Panc1 (cell line): ENCODE measurements at regions not wholly inside any gene's neighbourhood (a gene's known extent, or its start where the extent isn't known, plus 50 kb on each side); places are given as distances from the start of the nearest gene placed in this dataset.

ENCODE experiments used
- ATAC-seq: fragments of 200-7000 bp; cut with Tn5 transposase; 2 replicates; pipeline ENCODE4 v1.9.1; 2020; ENCODE audit warnings: mild to moderate bottlenecking, moderate library complexity
- BruUV-seq: library from RNA; stranded (reverse); fragments of 400-500 nt; replicated peaks from 2 replicates; lab custom pipeline; 2021; lab: Mats Ljungman, UMichigan
- CTCF ChIA-PET: fragments of 300-600 bp; sonication (Branson Sonifier 250); formaldehyde crosslinking; loops from one replicate; lab custom pipeline; 2022; ENCODE audit warnings: antibody characterized with exemption; lab: Charles Lee
- POLR2A ChIA-PET: fragments of 300-600 bp; sonication (Branson Sonifier 250); formaldehyde crosslinking; loops from one replicate; lab custom pipeline; 2022; ENCODE audit warnings: antibody characterized with exemption; lab: Charles Lee
- DNase-seq: peaks from one replicate; pipeline ENCODE4 v3.0.0-alpha.2; 2010; ENCODE audit warnings: low read depth, low spot score
- H3K27ac ChIP-seq: 2 replicates; pipeline ENCODE4 v1.5.1; 2011; ENCODE audit warnings: mild to moderate bottlenecking, low read length, inconsistent platforms
- H3K27me3 ChIP-seq: fragments of 200-500 bp; sonication (Bioruptor generic); 2 replicates; pipeline ENCODE4 v1.6.0; 2014; ENCODE audit warnings: low read length, inconsistent platforms; ENCODE audit not compliant: control insufficient read depth, insufficient read depth
- H3K36me3 ChIP-seq: fragments of 200-500 bp; sonication (Bioruptor generic); 2 replicates; pipeline ENCODE4 v1.5.1; 2014; ENCODE audit warnings: inconsistent platforms, mild to moderate bottlenecking, low read length, moderate library complexity; ENCODE audit not compliant: control insufficient read depth, insufficient read depth
- H3K4me1 ChIP-seq: 2 replicates; pipeline ENCODE4 v1.5.1; 2011; ENCODE audit warnings: inconsistent platforms, mild to moderate bottlenecking, low read length, moderate library complexity; ENCODE audit not compliant: control insufficient read depth, insufficient read depth
- H3K4me3 ChIP-seq, 2 experiments: 2 replicates each; pipeline ENCODE4 v1.5.1; 2011 to 2012; ENCODE audit warnings: low read depth in 2 of 2, low read length in 2 of 2, mild to moderate bottlenecking in 2 of 2, inconsistent platforms in 1 of 2, moderate library complexity in 1 of 2
- H3K9me3 ChIP-seq: fragments of 200-500 bp; sonication (Bioruptor generic); 2 replicates; pipeline ENCODE4 v1.5.1; 2014; ENCODE audit warnings: low read depth, mild to moderate bottlenecking, inconsistent platforms, low read length, moderate library complexity; ENCODE audit not compliant: control insufficient read depth, insufficient read depth
- CTCF ChIP-seq: fragments of 450-650 bp; IDR thresholded peaks from 2 replicates; pipeline ENCODE4 v1.5.1; 2017; ENCODE audit warnings: mild to moderate bottlenecking
- POLR2AphosphoS5 ChIP-seq: IDR thresholded peaks from 2 replicates; pipeline ENCODE4 v1.6.1; 2012; ENCODE audit warnings: mild to moderate bottlenecking, low read depth, low read length, moderate library complexity
- SIN3A ChIP-seq: IDR thresholded peaks from 2 replicates; pipeline ENCODE4 v1.6.1; 2012; ENCODE audit warnings: low read depth, mild to moderate bottlenecking, low read length, moderate library complexity, borderline replicate concordance; ENCODE audit not compliant: insufficient read depth
- TCF7L2 ChIP-seq: IDR thresholded peaks from 2 replicates; pipeline ENCODE4 v1.6.1; 2011; ENCODE audit warnings: mild to moderate bottlenecking, low read depth, low read length, inconsistent platforms
- in situ Hi-C: cut with HindIII; loops from 2 replicates; pipeline ENCODE4 v1.10.0; 2016; ENCODE audit warnings: low sequenced_read_pairs, low pct_unique_long_range_greater_than_20kb
- intact Hi-C: fragments of 100-400 bp; cut with micrococcal nuclease; formaldehyde crosslinking; loops from one replicate; pipeline ENCODE4 v1.10.0; 2022; ENCODE audit not compliant: unreplicated experiment
- TF ChIP-seq, protein P1 (sequence below), 2 experiments: IDR thresholded peaks; 2 replicates each; pipeline ENCODE4 v1.6.1; 2011 to 2012; ENCODE audit warnings: low read depth in 2 of 2, control low read depth in 1 of 2, low read length in 1 of 2, mild to moderate bottlenecking in 1 of 2, moderate library complexity in 1 of 2; ENCODE audit not compliant: insufficient read depth in 1 of 2

GRCh38 chr4:124017185-124017785 is 620.7 kb downstream of the SPRY1 start:
- no TSS peak for BruUV-seq
- DNase-seq, result no peak
- in situ Hi-C loops, result no loop called here
- Histone ChIP-seq H3K27me3 (no peaks in the 10 kb centered on the region), H3K9me3 (no peaks in the 10 kb centered on the region), H3K4me3 (no peak overlapping the region), H3K36me3 (no peaks in the 10 kb centered on the region), H3K27ac (no peak overlapping the region), H3K4me1 (no peaks in the 10 kb centered on the region)
- ChIA-PET POLR2A (interaction anchor here (0.7 kb wide), 1 partner anchor 503 kb away, joined by 11 read pairs; no protein-coding TSS in a partner anchor), CTCF (no interaction called here)
- intact Hi-C loops, result no loop called here
- no peak for ATAC-seq
- TF ChIP-seq CTCF (no peak), POLR2AphosphoS5 (no peak), SIN3A (no peak), TCF7L2 (no peak)
- TF ChIP-seq, protein P1, sequence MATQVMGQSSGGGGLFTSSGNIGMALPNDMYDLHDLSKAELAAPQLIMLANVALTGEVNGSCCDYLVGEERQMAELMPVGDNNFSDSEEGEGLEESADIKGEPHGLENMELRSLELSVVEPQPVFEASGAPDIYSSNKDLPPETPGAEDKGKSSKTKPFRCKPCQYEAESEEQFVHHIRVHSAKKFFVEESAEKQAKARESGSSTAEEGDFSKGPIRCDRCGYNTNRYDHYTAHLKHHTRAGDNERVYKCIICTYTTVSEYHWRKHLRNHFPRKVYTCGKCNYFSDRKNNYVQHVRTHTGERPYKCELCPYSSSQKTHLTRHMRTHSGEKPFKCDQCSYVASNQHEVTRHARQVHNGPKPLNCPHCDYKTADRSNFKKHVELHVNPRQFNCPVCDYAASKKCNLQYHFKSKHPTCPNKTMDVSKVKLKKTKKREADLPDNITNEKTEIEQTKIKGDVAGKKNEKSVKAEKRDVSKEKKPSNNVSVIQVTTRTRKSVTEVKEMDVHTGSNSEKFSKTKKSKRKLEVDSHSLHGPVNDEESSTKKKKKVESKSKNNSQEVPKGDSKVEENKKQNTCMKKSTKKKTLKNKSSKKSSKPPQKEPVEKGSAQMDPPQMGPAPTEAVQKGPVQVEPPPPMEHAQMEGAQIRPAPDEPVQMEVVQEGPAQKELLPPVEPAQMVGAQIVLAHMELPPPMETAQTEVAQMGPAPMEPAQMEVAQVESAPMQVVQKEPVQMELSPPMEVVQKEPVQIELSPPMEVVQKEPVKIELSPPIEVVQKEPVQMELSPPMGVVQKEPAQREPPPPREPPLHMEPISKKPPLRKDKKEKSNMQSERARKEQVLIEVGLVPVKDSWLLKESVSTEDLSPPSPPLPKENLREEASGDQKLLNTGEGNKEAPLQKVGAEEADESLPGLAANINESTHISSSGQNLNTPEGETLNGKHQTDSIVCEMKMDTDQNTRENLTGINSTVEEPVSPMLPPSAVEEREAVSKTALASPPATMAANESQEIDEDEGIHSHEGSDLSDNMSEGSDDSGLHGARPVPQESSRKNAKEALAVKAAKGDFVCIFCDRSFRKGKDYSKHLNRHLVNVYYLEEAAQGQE (IDR thresholded peaks at IDR 0.05; ENCODE audit: insufficient read depth in 1 of 2, low read depth in 2 of 2, low read length in 1 of 2), result no peak

DNA sequence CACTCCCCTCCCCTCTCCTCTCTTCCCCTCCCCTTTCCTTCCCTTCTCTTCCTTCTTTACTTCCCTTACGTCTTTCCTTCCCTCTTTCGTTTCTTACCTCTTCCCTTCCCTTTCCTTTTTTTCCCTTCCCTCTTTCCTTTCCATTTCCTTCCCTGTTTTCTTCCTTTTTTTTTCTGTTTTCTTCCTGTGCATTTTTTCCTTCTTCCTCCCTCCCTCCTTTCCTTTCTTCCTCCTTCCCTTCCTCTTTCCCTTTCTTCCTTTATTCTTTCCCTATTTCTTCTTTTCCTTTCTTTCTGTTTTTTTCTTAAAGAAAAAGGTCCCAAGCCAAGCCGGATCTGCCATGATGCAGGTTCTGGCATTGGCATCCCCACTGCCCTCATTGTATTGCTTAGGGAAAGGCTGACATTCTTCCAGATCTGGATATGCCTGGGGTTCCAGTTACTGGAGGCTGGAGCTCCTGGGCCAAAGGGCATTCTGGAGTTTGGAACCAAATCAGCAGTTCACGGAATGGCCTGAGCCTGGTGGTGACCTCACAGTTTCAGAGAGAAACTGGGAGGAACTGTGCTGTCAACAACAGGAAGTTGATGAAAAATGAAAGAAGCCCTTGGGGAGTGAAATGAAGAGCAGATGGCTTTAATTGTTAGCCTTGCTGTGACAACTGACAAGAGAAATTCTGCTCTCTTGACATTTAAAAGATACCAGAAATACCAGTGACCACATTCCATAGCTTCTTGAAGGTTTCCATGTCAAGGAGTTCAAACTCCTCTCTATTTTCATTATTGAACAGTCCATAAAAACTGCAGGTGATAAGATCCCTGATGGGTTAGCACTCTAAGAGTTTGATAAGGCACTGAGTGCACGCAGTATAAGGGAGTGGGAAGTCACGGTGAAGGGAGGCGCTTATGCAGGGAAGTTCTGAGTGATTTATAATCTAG is 622.1 kb downstream of the SPRY1 start:
- no peaks in the 10 kb centered on the region for H3K36me3 ChIP-seq
- no TSS peak for BruUV-seq
- H3K9me3 ChIP-seq, result no peaks in the 10 kb centered on the region
- H3K4me3 ChIP-seq, result no peak overlapping the region
- no peak overlapping the region for H3K27ac ChIP-seq
- no peak for DNase-seq
- no peaks in the 10 kb centered on the region for H3K4me1 ChIP-seq
- CTCF ChIA-PET, result no interaction called here
- no peak for ATAC-seq
- POLR2A ChIA-PET, result no interaction called here
- in situ Hi-C loops, result no loop called here
- TF ChIP-seq POLR2AphosphoS5 (no peak), SIN3A (no peak), TCF7L2 (no peak), CTCF (no peak)
- TF ChIP-seq, protein P1 (IDR thresholded peaks at IDR 0.05; ENCODE audit: insufficient read depth in 1 of 2, low read depth in 2 of 2, low read length in 1 of 2), result no peak
- intact Hi-C loops, result no loop called here
- no peaks in the 10 kb centered on the region for H3K27me3 ChIP-seq
